HG03469 (cell line): ENCODE measurements at regions not wholly inside any gene's neighbourhood (a gene's known extent, or its start where the extent isn't known, plus 50 kb on each side); places are given as distances from the start of the nearest gene placed in this dataset.

Experiments used
- ATAC-seq: cut with Tn5 transposase; IDR thresholded peaks from one replicate; pipeline ENCODE4 v1.9.1; 2021; ENCODE audit warnings: mild to moderate bottlenecking, moderate library complexity, moderate number of reproducible peaks; ENCODE audit not compliant: unreplicated experiment

GRCh38 chr5:51027271-51027670, 356.0 kb upstream of the ISL1 start:
- no peak for ATAC-seq

GRCh38 chr5:51028394-51028793, 354.9 kb upstream of the ISL1 start:
- no peak for ATAC-seq

GRCh38 chr5:51033215-51033614, 350.0 kb upstream of the ISL1 start:
- no peak for ATAC-seq

- no peak for ATAC-seq
Measured at GRCh38 chr5:51034222-51034901, 348.9 kb upstream of the ISL1 start.

- ATAC-seq = no peak
Measured at GRCh38 chr5:51039424-51040329, 343.6 kb upstream of the ISL1 start.

- no peak for ATAC-seq
Measured at GRCh38 chr5:51043745-51044144, 339.5 kb upstream of the ISL1 start.

GRCh38 chr5:51047369-51047768, 335.9 kb upstream of the ISL1 start:
- ATAC-seq = no peak

- no peak for ATAC-seq
Measured at GRCh38 chr5:51053361-51053760, 329.9 kb upstream of the ISL1 start.

GRCh38 chr5:51060953-51061352, 322.3 kb upstream of the ISL1 start:
- no peak for ATAC-seq

GRCh38 chr5:51072937-51073336, 310.3 kb upstream of the ISL1 start:
- ATAC-seq = no peak

- ATAC-seq = no peak
Measured at GRCh38 chr5:51082741-51083140, 300.5 kb upstream of the ISL1 start.

- no peak for ATAC-seq
Measured at GRCh38 chr5:51091816-51092215, 291.4 kb upstream of the ISL1 start.

- ATAC-seq = no peak
Measured at GRCh38 chr5:51095486-51095885, 287.8 kb upstream of the ISL1 start.

- ATAC-seq = no peak
Measured at GRCh38 chr5:51096859-51097258, 286.4 kb upstream of the ISL1 start.

- no peak for ATAC-seq
Measured at GRCh38 chr5:51099173-51099853, 283.9 kb upstream of the ISL1 start.

GRCh38 chr5:51104556-51104955, 278.7 kb upstream of the ISL1 start:
- no peak for ATAC-seq

- no peak for ATAC-seq
Measured at GRCh38 chr5:51109786-51110410, 273.4 kb upstream of the ISL1 start.

- ATAC-seq = no peak
Measured at GRCh38 chr5:51131266-51131665, 252.0 kb upstream of the ISL1 start.

- ATAC-seq = no peak
Measured at GRCh38 chr5:51138164-51138563, 245.1 kb upstream of the ISL1 start.

- ATAC-seq = no peak
Measured at GRCh38 chr5:51148437-51148836, 234.8 kb upstream of the ISL1 start.

GRCh38 chr5:51156222-51156621, 227.0 kb upstream of the ISL1 start:
- ATAC-seq = no peak
